ENCODE measurements at regions not wholly inside any gene's neighbourhood (a gene's known extent, or its start where the extent isn't known, plus 50 kb on each side); places are given as distances from the start of the nearest gene placed in this dataset.

- no peak for DNase-seq
- in situ Hi-C loops (cut with MboI; ENCODE audit: low pct_unique_long_range_greater_than_20kb, low sequenced_read_pairs), result no loop called here
These were observed 165.6 kb downstream of the SERPINI1 start for GRCh38 chr3:167901138-167901537.

GRCh38 chr3:167899093-167899492 lies 163.6 kb downstream of the SERPINI1 start:
- peak; percentile 16 for DNase-seq
- in situ Hi-C loops (cut with MboI; ENCODE audit: low pct_unique_long_range_greater_than_20kb, low sequenced_read_pairs), result loop anchor here (25.0 kb wide), 1 partner anchor 487 kb away; no protein-coding TSS in a partner anchor

GRCh38 chr3:167898091-167898490 lies 162.6 kb downstream of the SERPINI1 start:
- in situ Hi-C loops (cut with MboI; ENCODE audit: low pct_unique_long_range_greater_than_20kb, low sequenced_read_pairs), result loop anchor here (25.0 kb wide), 1 partner anchor 486 kb away; no protein-coding TSS in a partner anchor

GRCh38 chr3:167895684-167896083 lies 160.2 kb downstream of the SERPINI1 start:
- DNase-seq, result no peak
- in situ Hi-C loops (cut with MboI; ENCODE audit: low pct_unique_long_range_greater_than_20kb, low sequenced_read_pairs), result loop anchor here (25.0 kb wide), 1 partner anchor 483 kb away; no protein-coding TSS in a partner anchor

More at GRCh38 chr3:167898091-167898490, 162.6 kb downstream of the SERPINI1 start:
- no peak for DNase-seq

- in situ Hi-C loops (cut with MboI; ENCODE audit: low pct_unique_long_range_greater_than_20kb, low sequenced_read_pairs), result loop anchor here (25.0 kb wide), 1 partner anchor 483 kb away; no protein-coding TSS in a partner anchor
- DNase-seq, result no peak
These were observed 159.7 kb downstream of the SERPINI1 start for GRCh38 chr3:167895178-167895577.

GRCh38 chr3:167892205-167892604 lies 156.7 kb downstream of the SERPINI1 start:
- in situ Hi-C loops (cut with MboI; ENCODE audit: low pct_unique_long_range_greater_than_20kb, low sequenced_read_pairs), result loop anchor here (25.0 kb wide), 1 partner anchor 480 kb away; no protein-coding TSS in a partner anchor
- DNase-seq, result no peak

GRCh38 chr3:167887096-167887495 lies 151.6 kb downstream of the SERPINI1 start:
- in situ Hi-C loops (cut with MboI; ENCODE audit: low pct_unique_long_range_greater_than_20kb, low sequenced_read_pairs), result loop anchor here (25.0 kb wide), 1 partner anchor 475 kb away; no protein-coding TSS in a partner anchor
- no peak for DNase-seq

GRCh38 chr3:167886690-167887089 lies 151.2 kb downstream of the SERPINI1 start:
- in situ Hi-C loops (cut with MboI; ENCODE audit: low pct_unique_long_range_greater_than_20kb, low sequenced_read_pairs), result loop anchor here (25.0 kb wide), 1 partner anchor 474 kb away; no protein-coding TSS in a partner anchor
- no peak for DNase-seq

- in situ Hi-C loops (cut with MboI; ENCODE audit: low pct_unique_long_range_greater_than_20kb, low sequenced_read_pairs), result loop anchor here (25.0 kb wide), 1 partner anchor 473 kb away; no protein-coding TSS in a partner anchor
These were observed 149.8 kb downstream of the SERPINI1 start for GRCh38 chr3:167885277-167885676.

GRCh38 chr3:167884481-167884880 lies 149.0 kb downstream of the SERPINI1 start:
- in situ Hi-C loops (cut with MboI; ENCODE audit: low pct_unique_long_range_greater_than_20kb, low sequenced_read_pairs), result loop anchor here (25.0 kb wide), 1 partner anchor 472 kb away; no protein-coding TSS in a partner anchor
- no peak for DNase-seq

More at GRCh38 chr3:167885277-167885676, 149.8 kb downstream of the SERPINI1 start:
- DNase-seq, result no peak

GRCh38 chr3:167883452-167883851 lies 147.9 kb downstream of the SERPINI1 start:
- in situ Hi-C loops (cut with MboI; ENCODE audit: low pct_unique_long_range_greater_than_20kb, low sequenced_read_pairs), result loop anchor here (25.0 kb wide), 1 partner anchor 471 kb away; no protein-coding TSS in a partner anchor
- no peak for DNase-seq

GRCh38 chr3:167882057-167882667 lies 146.6 kb downstream of the SERPINI1 start:
- in situ Hi-C loops (cut with MboI; ENCODE audit: low pct_unique_long_range_greater_than_20kb, low sequenced_read_pairs), result loop anchor here (25.0 kb wide), 1 partner anchor 470 kb away; no protein-coding TSS in a partner anchor
- DNase-seq, result peak; percentile 50

GRCh38 chr3:167880183-167880582 lies 144.7 kb downstream of the SERPINI1 start:
- in situ Hi-C loops (cut with MboI; ENCODE audit: low pct_unique_long_range_greater_than_20kb, low sequenced_read_pairs), result loop anchor here (25.0 kb wide), 1 partner anchor 468 kb away; no protein-coding TSS in a partner anchor
- DNase-seq, result no peak

GRCh38 chr3:167876620-167877281 lies 141.2 kb downstream of the SERPINI1 start:
- DNase-seq, result peak; percentile 8
- in situ Hi-C loops (cut with MboI; ENCODE audit: low pct_unique_long_range_greater_than_20kb, low sequenced_read_pairs), result loop anchor here (25.0 kb wide), 1 partner anchor 464 kb away; no protein-coding TSS in a partner anchor
